ENCODE measurements at regions not wholly inside any gene's neighbourhood (a gene's known extent, or its start where the extent isn't known, plus 50 kb on each side); places are given as distances from the start of the nearest gene placed in this dataset.

DNA sequence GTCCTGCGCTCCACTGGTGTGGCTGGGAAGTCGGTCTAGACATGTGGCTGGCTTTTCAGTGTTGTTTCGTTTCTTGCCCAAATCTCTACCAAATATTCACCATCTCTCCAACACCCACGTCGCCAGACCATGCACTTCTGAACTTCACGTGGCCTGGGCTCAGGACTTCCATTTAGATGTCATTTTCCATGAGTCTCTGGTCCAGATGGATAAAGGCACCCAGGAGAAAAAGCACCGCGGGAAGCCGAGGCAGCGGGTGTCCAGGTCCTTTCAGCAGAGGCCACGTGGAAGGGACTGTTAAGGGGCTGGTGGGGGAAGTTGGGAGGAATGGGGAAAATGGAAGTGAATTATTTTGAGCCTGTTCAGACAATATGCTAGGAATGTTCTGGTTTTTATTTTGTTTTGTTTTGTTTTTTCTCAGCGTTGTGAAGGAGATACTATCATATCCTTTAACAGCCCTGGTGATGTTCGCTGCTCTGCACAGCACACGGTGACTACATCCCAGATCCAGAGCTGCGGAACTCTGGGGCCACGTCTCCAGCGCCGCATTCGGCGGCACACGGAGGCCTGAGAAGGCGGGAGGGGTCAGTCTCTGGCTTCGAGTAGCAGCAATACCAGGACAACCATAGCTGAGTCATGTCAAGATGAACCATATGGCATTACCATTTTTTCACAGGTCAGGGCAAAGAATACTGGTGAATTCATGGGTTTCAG, 230.3 kb downstream of the THBS2 start:
- no peaks in the 10 kb centered on the region for H3K27me3 ChIP-seq

DNA sequence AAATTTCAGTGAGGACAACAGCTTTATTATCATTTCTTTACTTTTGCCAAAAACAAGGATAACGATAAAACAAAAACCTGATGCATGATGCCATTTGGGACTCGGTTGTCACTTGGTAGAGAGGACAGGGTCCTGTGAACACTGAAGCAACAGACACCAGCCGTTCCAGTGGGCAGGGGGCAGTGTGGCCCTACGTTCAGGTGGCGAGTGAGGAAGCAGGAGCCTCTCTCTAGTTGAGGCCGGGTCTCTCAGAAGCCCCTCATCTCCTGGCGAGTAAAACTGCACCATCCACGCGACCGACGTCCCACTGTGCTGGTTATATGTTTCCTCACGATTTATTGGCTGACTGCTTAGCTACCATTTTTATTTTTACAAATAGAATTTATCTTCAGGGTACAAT, 231.6 kb downstream of the THBS2 start:
- no peak overlapping the region for H2AFZ ChIP-seq (replicated peaks)
- no peak overlapping the region for H3K4me2 ChIP-seq
- no peaks in the 10 kb centered on the region for H3K4me1 ChIP-seq
- TF ChIP-seq, protein P1, sequence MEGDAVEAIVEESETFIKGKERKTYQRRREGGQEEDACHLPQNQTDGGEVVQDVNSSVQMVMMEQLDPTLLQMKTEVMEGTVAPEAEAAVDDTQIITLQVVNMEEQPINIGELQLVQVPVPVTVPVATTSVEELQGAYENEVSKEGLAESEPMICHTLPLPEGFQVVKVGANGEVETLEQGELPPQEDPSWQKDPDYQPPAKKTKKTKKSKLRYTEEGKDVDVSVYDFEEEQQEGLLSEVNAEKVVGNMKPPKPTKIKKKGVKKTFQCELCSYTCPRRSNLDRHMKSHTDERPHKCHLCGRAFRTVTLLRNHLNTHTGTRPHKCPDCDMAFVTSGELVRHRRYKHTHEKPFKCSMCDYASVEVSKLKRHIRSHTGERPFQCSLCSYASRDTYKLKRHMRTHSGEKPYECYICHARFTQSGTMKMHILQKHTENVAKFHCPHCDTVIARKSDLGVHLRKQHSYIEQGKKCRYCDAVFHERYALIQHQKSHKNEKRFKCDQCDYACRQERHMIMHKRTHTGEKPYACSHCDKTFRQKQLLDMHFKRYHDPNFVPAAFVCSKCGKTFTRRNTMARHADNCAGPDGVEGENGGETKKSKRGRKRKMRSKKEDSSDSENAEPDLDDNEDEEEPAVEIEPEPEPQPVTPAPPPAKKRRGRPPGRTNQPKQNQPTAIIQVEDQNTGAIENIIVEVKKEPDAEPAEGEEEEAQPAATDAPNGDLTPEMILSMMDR (IDR thresholded peaks at IDR 0.05): peak; percentile 35
- TF ChIP-seq EZH2 (IDR thresholded peaks at IDR 0.05) (no peak), EZH2phosphoT487 (IDR thresholded peaks at IDR 0.05) (no peak)
- H3K36me3 ChIP-seq: no peaks in the 10 kb centered on the region
- peaks cover 12% of the 10 kb centered on the region for H3F3A ChIP-seq (ENCODE audit: low read depth)
- H3K79me2 ChIP-seq (ENCODE audit: low read depth): no peaks in the 10 kb centered on the region
- H3K9ac ChIP-seq: no peak overlapping the region
- no peaks in the 10 kb centered on the region for H4K20me1 ChIP-seq (ENCODE audit: low read depth)
- H3K9me3 ChIP-seq (ENCODE audit: low read depth): no peaks in the 10 kb centered on the region
- no peak overlapping the region for H3K27ac Mint-ChIP-seq
- peaks cover 21% of the 10 kb centered on the region for H3K9me3 Mint-ChIP-seq
- H3K4me1 Mint-ChIP-seq: peaks cover 4% of the 10 kb centered on the region
- no peaks in the 10 kb centered on the region for H3K27me3 ChIP-seq
- no peak overlapping the region for H3K4me3 Mint-ChIP-seq
- no peak overlapping the region for H3K4me3 ChIP-seq
- H3K36me3 Mint-ChIP-seq: no peaks in the 10 kb centered on the region
- DNase-seq (ENCODE audit: low spot score): peak; percentile 20
- H3K27me3 Mint-ChIP-seq (ENCODE audit: insufficient read depth, low read depth): peaks cover 2% of the 10 kb centered on the region
- H3K27ac ChIP-seq: no peak overlapping the region

More for the DNA sequence above, 230.3 kb downstream of the THBS2 start:
- Mint-ChIP-seq H3K27ac (no peak overlapping the region), H3K27me3 (ENCODE audit: insufficient read depth, low read depth) (peaks cover 2% of the 10 kb centered on the region), H3K4me1 (peaks cover 4% of the 10 kb centered on the region), H3K36me3 (no peaks in the 10 kb centered on the region), H3K4me3 (no peak overlapping the region), H3K9me3 (peaks cover 13% of the 10 kb centered on the region)
- no peak for DNase-seq (ENCODE audit: low spot score)
- H3K9ac ChIP-seq: no peak overlapping the region
- no peak overlapping the region for H3K4me3 ChIP-seq
- H3F3A ChIP-seq (ENCODE audit: low read depth): peaks cover 12% of the 10 kb centered on the region
- H2AFZ ChIP-seq (replicated peaks): no peak overlapping the region
- H3K79me2 ChIP-seq (ENCODE audit: low read depth): no peaks in the 10 kb centered on the region
- no peaks in the 10 kb centered on the region for H3K9me3 ChIP-seq (ENCODE audit: low read depth)
- H3K4me2 ChIP-seq: no peak overlapping the region
- H3K27ac ChIP-seq: no peak overlapping the region
- no peaks in the 10 kb centered on the region for H4K20me1 ChIP-seq (ENCODE audit: low read depth)
- TF ChIP-seq EZH2 (IDR thresholded peaks at IDR 0.05) (no peak), EZH2phosphoT487 (IDR thresholded peaks at IDR 0.05) (no peak)
- TF ChIP-seq, protein P1 (IDR thresholded peaks at IDR 0.05): no peak
- H3K36me3 ChIP-seq: no peaks in the 10 kb centered on the region
- no peaks in the 10 kb centered on the region for H3K4me1 ChIP-seq

DNA sequence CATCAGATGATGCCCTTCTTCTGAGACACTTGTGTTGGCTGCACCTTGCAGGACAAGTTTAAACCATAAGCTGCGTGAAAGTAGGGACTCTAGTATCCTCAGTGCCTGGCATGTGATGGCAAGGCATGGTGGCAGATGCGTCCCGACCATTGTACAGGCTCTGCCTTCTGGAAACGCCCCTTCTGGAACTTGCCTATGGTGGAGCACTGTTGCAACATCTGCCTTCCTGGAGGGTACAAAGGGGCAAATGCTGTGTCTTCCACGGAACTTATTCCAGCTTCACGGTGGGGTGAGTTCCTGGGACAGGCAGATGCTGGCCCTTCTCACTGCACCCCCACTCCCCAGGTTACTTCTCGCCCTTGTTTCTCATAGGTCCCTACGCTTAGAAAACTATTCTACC, 232.8 kb downstream of the THBS2 start:
- H3K79me2 ChIP-seq (ENCODE audit: low read depth): no peaks in the 10 kb centered on the region
- Mint-ChIP-seq H3K27me3 (ENCODE audit: insufficient read depth, low read depth) (peaks cover 3% of the 10 kb centered on the region), H3K36me3 (no peaks in the 10 kb centered on the region), H3K4me1 (no peaks in the 10 kb centered on the region), H3K9me3 (peaks cover 30% of the 10 kb centered on the region), H3K27ac (no peak overlapping the region), H3K4me3 (no peak overlapping the region)
- peaks cover 12% of the 10 kb centered on the region for H3F3A ChIP-seq (ENCODE audit: low read depth)
- H3K9me3 ChIP-seq (ENCODE audit: low read depth): no peaks in the 10 kb centered on the region
- H3K4me1 ChIP-seq: no peaks in the 10 kb centered on the region
- no peaks in the 10 kb centered on the region for H3K27me3 ChIP-seq
- TF ChIP-seq EZH2 (IDR thresholded peaks at IDR 0.05) (no peak), EZH2phosphoT487 (IDR thresholded peaks at IDR 0.05) (no peak)
- TF ChIP-seq, protein P1 (IDR thresholded peaks at IDR 0.05): no peak
- H3K9ac ChIP-seq: no peak overlapping the region
- H3K27ac ChIP-seq: no peak overlapping the region
- H3K36me3 ChIP-seq: no peaks in the 10 kb centered on the region
- DNase-seq (ENCODE audit: low spot score): no peak
- H4K20me1 ChIP-seq (ENCODE audit: low read depth): no peaks in the 10 kb centered on the region
- peak overlapping the region; percentile 50 for H2AFZ ChIP-seq (replicated peaks)
- H3K4me2 ChIP-seq: no peak overlapping the region
- H3K4me3 ChIP-seq: no peak overlapping the region
